ENCODE measurements at regions not wholly inside any gene's neighbourhood (a gene's known extent, or its start where the extent isn't known, plus 50 kb on each side); places are given as distances from the start of the nearest gene placed in this dataset.

- no peak for TF ChIP-seq POLR2A (IDR thresholded peaks at IDR 0.05)
- no peak for TF ChIP-seq CTCF (IDR thresholded peaks at IDR 0.05)
- TF ChIP-seq EP300 (IDR thresholded peaks at IDR 0.05): no peak
Observed at GRCh38 chr5:86008704-86009103, 609.0 kb upstream of the COX7C start.
